ENCODE measurements at regions not wholly inside any gene's neighbourhood (a gene's known extent, or its start where the extent isn't known, plus 50 kb on each side); places are given as distances from the start of the nearest gene placed in this dataset.

DNA sequence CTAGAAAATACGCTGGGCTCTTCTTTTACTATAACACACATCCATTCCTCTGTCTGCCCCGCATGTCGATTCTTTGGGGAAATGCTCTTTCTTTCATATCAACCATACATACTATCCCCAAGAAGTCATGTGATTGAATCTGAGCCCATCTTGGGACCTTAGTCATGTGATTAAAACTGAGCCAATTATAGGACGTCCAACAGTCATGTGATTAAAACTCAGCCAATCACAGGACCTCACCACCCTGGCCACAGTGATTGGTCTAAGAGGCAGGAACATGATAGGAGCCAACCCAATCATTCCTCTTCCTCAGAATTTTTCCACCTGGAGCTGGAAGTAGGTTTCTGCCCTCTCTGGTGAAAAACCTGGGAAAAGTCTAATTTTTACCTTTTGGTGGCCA is 78.8 kb downstream of the TMEM114 start:
- TF ChIP-seq, protein P1, sequence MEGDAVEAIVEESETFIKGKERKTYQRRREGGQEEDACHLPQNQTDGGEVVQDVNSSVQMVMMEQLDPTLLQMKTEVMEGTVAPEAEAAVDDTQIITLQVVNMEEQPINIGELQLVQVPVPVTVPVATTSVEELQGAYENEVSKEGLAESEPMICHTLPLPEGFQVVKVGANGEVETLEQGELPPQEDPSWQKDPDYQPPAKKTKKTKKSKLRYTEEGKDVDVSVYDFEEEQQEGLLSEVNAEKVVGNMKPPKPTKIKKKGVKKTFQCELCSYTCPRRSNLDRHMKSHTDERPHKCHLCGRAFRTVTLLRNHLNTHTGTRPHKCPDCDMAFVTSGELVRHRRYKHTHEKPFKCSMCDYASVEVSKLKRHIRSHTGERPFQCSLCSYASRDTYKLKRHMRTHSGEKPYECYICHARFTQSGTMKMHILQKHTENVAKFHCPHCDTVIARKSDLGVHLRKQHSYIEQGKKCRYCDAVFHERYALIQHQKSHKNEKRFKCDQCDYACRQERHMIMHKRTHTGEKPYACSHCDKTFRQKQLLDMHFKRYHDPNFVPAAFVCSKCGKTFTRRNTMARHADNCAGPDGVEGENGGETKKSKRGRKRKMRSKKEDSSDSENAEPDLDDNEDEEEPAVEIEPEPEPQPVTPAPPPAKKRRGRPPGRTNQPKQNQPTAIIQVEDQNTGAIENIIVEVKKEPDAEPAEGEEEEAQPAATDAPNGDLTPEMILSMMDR (conservative IDR thresholded peaks at IDR 0.05; ENCODE audit: low read length): no peak
- no peak for TF ChIP-seq EZH2phosphoT487 (IDR thresholded peaks at IDR 0.05; ENCODE audit: borderline replicate concordance, low read depth, low read length)

Measured in OCI-LY7 (cell line).